ENCODE measurements at regions not wholly inside any gene's neighbourhood (a gene's known extent, or its start where the extent isn't known, plus 50 kb on each side); places are given as distances from the start of the nearest gene placed in this dataset.

DNA sequence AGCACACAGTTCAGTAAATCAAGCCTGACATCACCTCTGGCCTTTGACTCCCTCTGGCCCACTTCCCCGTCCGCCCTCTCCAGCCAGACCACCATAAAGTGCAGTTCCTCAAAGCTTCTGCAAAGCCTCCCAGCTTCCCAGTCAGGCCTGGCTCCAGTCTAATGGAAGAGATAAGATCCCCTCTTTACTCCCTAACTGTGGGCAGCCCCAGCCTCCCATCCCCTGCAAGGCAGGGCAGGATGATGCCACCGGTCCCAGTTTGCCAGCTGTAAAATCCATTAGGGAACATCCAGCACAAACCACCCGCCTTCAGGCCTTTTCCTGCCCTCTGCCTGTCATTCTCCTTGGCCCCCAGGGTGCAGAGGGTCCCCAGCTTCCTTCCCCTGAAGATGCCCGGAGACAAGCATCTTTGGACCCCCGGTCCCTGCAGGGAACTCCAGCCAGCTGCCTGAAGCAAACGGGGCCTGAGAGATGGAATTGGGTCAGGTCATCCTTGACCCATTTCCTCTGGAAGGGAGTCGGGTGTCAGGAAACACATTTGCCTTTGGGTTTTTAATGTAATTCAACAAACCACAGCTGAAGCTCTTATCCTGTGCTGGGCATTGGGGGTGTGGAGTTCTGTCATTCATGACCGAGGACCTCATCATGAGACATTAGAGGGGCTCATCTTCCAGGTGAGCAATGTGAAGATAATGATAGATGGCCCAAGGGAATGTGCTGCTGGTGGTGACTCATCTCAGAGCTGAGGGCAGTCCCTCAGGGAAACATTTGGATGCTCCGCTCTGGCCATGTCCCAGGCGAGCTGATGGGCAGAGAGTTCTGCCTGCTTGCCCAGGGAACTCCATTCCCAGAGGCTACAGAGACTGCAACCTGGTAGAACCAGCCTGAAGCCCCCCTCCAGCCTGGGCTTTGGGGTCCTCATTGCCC lies 93.8 kb upstream of the CLMN start:
- DNase-seq (ENCODE audit: low read depth in 2 of 2) = no peak

DNA sequence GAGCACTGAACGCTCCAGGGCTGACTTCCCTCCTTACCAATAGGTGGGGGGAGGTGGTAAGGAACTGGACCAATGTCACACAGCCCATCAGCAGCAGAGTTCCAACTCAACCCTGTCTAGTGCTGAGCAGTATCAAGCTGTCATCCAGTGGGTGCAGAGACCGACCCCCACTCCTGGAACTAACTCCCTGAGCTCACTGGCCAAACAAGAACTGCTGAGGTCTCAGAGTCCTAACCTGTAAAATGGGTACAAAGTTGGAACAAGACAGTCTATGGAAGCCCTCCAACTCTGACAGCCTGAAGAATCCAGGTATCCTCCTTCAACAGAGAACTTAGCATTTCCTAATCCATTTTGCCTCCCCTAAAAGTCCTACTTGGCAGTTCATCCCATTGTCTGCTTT lies 91.1 kb upstream of the CLMN start:
- no peak for DNase-seq (ENCODE audit: low read depth in 2 of 2)

DNA sequence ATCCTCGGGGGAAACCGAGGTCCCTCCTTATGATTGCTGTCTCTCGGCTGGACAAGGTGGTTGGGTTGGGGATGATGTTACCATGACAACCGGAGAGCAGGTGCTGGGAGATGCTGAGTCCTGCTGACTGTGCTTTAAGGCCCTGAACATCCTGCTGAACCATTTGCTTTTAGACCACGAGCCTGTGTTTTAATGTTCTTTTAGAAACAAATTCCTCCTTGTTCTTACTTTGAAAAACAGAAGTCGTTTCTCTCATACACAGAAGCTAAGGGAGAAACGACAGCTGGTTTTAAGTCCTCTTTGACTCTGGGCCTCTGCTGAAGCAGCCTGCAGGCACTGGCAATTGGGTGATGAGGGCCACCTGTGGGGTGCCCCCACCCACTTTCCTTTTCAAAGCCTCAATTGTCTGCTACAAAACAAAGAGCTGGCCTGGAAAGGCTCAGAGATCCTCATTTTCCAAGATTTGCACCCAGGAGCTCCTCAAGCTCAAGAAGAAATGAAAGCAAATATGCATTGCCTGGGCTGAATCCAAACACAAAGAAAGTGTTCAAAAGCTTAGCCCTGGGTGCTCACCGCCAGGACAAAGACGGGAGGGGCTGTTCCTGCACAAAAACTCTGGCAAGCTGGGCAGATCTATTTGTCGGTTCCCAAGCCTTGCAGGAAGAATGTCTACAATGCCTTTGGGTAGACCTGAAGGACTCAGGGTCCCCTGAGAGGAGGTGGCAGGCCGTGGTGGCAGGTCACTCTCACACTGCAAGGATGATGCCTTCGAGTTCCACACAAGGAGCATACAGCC lies 90.0 kb upstream of the CLMN start:
- DNase-seq (ENCODE audit: low read depth in 2 of 2) = no peak

DNA sequence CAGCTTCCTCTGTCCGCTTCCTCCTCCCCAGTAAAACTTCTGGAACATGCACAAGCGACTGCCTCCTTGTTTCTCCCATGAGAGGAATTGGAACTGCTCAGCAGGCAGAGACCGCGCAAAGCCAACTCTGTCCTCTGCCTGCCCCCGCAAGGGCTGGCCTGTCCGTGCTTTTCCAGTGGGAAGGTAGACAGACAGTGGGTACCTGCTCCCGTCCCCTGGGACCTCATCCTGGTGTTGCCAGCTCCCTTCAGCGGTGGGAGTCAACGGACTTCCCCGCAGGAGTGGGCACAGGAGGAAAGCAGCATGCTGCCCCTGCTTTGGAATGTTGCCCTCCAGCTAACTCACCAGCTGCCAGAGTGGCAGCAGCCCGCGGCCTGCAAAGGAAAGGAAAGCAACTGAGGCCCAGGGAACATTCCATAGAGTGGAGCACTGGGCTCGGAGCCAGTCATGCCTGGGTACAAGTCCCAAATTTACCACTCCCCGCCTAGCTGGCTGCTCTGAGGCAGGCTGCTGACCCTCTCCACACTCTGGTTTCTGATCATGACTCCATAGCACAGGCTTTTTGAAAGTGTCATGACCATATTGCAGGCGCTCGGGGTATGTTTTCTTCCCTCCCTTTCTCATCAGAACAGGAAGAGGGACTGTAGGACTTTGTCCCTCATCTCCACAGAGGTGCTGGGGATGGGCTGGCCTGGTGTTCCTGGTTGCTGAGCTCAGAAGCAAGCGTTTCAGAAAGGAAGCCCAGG lies 89.2 kb upstream of the CLMN start:
- DNase-seq (ENCODE audit: low read depth in 2 of 2) = no peak

DNA sequence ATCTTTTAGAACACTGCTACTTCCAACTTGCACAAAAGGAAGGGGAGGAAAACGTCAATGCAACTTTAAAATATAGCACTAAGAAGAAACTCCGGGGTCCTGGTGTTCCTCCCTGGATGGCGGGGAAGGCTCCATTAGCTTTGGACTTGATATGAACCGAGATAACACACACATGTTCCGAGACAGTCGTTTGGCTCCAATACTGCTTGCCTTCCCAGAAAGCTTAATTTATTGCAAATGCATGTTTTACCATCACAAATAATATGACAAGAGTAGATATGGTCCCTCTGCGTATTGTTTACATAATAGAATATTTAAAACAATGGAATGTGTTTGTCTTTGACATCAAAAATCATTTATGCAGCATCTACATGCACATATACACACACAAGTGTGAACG lies 87.6 kb upstream of the CLMN start:
- no peak for DNase-seq (ENCODE audit: low read depth in 2 of 2)

DNA sequence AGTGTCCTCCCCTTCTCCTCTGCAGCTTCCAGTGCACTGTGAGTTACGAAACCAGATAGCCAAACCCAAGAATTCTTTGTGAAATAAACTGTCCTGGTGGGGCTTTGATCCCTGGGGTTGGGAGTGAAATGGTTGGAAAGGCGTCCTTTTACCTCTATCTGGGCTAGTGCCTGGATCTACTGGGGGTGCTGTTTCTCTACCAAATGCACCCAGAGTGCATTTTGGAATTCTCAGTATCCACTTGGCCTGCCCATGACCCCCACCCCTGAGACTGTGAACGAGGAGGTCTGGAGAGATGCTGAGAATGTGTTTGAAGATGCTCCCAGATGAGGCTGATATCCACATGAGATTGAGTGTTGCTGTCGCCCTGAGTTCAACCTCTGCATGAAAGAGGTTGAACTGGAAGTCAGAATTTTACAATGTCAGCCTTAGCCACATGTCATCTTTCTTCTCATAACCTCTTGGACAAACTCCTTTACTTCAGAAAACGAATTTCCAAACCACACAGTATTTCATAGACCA lies 87.1 kb upstream of the CLMN start:
- no peak for DNase-seq (ENCODE audit: low read depth in 2 of 2)

DNA sequence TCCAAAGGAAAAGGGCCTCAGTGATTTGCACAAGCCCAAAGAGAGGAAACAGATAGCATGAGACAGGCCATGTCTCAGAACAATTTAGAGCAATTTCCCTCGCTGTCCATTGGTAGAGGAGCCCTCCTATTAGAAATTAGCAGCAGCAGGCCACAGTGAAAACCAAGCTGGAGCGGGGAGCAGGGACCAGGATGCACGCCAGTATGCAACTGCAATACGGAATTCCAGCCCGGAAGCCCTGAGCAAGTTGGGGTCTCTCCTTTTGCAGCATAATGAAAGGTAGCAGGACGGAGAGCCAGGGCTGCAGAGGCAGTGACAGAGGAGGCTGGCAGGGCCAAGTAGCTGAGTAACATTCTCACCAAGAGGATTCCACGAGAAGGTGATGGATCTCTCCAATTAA lies 84.9 kb upstream of the CLMN start:
- DNase-seq (ENCODE audit: low read depth in 2 of 2) = no peak

DNA sequence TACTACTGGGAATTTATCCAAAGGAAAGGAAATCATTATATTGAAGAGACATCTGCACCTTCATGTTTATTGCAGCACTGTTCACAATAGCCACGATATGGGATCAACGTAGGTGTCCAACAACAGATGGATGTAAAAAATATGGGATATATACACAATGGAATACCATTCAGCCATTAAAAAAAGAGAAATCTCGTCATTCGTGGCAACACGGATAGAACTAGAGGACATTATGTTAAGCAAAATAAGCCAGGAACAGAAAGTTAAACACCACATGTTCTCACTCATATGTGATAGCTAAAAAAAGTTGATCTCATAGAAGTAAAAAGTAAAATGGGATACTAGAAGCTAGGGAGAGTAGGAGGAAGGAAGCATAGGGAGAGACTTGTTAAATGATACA lies 82.9 kb upstream of the CLMN start:
- DNase-seq (ENCODE audit: low read depth in 2 of 2) = no peak

DNA sequence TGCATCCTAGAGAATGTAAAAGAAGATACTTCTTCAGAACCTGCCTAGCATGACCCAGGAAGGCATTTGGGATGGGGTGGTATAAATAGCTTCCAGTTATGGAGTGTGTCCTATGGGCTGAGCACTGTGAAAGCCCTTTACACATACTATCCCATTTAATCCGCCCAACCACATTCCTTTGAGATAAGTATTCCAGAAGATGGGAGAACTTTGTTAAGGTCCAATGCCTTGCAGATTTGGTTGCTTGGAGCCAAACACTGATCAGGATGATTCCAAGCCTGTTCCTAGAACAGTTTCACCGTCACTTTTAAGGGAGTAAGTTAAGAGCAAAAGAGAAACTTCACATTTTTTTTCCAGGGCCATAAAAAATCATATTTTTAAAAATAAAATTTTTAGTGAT lies 82.5 kb upstream of the CLMN start:
- no peak for DNase-seq (ENCODE audit: low read depth in 2 of 2)

DNA sequence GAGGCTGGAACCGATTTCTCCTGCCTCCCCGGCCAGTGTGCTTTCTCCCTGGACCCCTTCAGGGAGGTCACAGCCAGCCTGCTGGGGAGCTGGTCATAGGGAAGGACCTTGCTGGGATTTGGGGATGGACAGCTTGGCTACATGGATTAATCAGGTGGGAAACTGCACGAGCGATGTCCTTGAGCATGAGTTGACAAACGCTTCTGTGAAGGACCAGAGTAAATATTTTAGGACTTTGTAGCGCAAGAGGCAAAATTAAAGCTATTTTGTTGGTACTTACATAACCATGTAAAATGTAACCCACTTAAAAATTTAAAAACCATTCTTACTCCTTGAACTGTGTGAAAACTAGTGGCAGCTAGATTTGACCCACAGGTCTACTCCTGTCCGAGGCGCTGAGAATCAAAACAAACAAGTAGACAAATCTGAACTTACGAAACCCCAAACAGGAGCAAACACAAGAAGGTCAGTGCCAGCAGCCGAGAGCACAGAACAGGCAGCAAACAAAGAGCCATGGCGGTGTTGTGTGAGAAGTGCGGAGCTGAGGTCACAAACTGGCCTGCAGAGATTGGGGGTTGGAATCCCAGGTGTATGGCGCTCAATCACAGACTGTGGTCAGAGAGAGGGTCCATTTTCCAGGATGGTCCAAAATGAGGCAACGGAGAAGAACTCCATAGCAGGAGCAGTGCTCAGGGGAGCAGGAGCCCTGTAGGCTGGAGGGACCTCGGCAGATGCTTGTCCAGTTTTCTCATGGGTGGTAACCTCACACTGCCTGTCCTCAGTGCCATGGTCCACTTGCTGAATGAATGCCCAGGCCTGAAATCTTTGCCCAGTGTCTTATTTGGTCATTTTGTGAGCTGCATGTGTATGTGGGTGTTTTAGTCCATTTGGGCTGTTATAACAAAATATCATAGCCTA lies 79.2 kb upstream of the CLMN start:
- no peak for DNase-seq (ENCODE audit: low read depth in 2 of 2)

DNA sequence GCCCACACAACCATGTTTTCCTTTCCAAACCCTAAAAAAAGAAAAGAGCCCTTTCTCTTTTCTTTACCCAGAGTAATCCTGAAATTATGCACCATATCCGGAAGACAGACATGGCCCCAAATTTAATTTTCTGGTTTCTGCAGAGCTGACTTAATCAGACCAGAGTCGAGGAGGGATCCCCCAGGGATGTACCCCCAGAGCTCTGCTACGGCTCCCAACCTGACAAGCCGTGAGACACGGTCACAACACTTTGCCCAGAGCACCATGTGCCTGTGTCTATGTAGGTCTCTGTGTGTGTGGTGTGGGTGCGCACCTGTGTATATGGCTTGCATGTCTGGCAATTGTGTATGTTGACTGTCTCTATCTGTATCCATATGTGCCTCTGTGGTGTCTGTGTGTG lies 77.6 kb upstream of the CLMN start:
- no peak for DNase-seq (ENCODE audit: low read depth in 2 of 2)

DNA sequence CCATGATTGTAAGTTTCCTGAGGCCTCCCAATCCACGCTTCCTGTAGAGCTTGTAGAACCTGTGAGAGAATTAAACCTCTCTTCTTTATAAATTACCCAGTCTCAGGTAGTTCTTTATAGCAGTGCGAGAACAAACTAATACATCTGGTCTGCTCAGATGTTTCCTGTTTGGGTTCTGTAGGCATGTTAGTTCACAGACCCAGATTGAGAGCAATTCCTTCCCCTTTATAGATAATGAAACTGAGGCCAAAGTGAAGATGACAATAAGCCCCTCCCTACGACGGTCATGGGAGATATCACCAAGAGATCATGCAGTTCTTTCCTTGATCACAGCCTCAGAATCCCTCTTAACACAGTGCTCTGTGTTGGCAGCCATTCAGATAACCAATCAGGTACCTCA lies 76.5 kb upstream of the CLMN start:
- no peak for DNase-seq (ENCODE audit: low read depth in 2 of 2)

DNA sequence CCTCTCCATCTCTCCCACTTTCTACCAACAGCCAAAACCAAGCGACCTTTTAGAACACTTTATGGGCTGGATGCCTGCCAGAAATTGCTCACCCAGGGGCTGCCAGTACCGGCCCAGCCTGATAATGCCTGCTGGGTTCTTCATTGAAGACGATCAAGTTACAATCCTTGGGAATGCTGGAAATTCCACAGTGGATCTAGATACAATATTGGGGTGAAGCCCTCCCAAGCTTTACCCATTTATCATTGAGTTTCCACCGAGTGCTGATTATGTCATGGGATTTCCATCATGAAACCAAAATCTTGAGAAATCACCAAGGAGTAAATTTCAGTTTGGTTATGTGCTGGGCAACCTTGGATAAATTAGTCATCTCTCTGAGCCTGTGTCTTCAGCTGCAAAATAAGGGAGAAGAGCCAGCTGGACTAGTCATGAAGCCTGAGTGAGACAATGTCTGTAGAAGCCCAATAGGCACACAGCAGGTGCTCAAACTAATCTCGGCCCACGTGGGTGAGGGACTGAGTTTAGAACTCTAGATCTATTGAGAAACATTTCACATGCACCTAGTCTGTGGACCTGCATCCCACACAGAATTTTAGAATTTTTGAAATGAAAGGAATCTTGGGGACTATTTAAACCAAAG lies 75.5 kb upstream of the CLMN start:
- no peak for DNase-seq (ENCODE audit: low read depth in 2 of 2)

DNA sequence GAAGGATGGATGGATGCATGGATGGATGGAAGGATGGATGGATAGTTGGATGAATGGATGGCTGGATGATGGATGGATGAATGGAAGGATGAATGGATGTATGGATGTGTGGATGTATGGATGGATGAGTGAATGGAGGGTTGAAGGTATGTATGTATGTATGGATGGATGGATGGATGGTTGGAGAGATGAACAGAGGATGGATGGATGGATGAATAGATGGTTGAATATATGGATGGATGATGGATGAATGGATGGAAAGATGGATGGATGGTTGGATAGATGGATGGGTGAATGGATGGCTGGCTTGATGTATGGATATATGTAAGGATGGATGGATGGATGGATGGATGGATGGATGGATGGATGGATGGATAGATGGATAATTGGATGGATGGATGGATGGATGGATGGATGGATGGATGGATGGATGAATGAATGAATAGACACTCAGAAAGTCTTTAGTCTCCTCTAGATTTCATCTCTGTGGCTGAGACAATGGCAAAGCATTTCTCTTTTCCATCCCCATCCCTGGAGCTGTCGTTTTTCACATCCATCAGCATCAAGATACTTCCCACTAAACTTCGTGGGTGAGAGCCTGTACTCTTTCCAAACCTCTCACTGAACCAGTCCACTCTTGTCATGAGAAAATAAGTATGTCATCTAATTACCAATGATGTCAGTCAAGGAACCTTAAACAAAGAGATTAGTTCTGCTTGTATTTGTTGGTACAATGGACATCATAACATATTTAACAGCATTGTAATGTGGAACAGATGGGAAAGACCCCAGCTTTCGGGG lies 74.8 kb upstream of the CLMN start:
- no peak for DNase-seq (ENCODE audit: low read depth in 2 of 2)

DNA sequence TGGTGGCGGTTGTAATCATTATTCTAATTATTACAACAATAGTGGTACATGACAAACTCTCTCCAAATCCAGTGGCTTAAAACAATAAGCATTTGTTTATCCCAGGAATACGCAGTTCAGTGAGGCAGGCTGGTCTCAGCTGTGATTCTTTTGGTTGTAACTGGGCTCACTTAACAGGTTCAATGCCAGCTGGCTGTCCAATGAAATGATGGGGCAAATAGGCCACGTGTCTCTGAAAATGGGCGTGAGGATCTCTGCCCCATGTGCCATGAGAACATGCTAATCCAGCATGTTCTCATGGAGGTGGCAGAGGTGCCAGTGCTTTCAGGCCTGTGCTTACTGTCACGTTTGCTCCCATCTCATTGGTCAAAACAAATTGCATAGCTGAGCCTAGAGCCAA lies 73.1 kb upstream of the CLMN start:
- DNase-seq (ENCODE audit: low read depth in 2 of 2) = no peak

DNA sequence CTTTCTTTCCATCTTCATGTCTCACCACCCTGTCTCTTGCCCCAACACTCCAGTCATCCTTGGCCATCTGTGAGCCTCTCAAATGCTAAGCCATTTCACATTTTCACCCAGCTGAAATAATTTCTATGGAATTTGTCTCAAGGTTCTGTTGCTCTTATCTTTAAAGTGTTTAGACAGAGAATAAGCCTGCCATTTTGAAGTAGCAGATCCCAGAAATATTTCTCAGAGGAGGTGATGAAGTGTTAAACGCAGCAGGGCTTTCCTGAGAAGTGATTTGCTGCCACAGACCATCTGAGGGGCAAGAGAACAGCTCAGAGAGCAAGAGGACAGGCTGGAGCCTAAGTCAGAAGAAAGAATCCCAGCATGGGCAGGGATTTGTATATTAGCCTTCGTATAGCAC lies 71.6 kb upstream of the CLMN start:
- DNase-seq (ENCODE audit: low read depth in 2 of 2) = no peak

DNA sequence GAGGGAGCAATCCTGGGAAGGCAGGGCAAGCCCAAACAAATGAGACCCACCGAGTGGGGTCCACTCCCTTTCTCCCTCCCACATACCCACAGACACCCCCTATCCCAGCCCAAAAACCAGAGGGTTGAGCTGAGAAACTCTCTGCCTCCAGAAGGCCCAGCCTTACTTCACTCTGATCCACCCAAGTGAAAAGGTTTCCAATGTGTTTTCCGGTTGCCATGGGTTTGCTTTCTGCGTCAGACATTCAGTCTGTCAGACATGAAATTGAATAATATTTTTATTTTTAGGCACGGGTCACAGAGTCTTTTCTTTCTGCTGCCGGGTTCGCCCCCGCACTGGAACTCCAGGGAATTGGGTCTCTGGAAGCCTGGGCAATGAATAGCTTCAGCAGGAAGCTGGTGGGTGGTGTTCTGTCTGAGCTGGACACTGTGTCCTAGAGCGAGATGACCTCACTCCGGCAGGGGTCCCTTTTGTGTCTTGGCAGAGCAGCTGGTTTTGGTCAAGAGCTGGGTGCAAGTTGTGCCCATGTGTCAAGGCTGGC lies 69.8 kb upstream of the CLMN start:
- DNase-seq (ENCODE audit: low read depth in 2 of 2) = no peak

DNA sequence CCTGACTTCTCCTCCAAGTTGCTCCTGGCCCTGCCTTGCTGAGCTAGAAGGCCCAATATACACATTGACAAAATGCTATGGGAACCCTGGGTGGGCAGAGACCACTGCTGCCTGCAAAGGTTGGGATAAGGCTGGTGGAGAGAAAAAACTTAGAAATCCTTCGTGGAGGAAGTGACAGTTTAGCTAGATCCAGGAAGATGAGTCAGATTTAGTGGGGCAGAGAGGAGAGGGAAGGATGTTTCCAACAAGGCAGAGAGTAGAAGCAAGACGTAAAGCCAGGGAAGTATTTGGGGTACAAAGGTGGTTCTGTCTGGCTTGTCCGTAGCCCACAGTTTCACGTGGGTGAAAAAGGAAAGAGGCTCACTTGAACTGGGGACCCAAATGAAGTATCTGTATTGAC lies 69.0 kb upstream of the CLMN start:
- DNase-seq (ENCODE audit: low read depth in 2 of 2) = no peak

DNA sequence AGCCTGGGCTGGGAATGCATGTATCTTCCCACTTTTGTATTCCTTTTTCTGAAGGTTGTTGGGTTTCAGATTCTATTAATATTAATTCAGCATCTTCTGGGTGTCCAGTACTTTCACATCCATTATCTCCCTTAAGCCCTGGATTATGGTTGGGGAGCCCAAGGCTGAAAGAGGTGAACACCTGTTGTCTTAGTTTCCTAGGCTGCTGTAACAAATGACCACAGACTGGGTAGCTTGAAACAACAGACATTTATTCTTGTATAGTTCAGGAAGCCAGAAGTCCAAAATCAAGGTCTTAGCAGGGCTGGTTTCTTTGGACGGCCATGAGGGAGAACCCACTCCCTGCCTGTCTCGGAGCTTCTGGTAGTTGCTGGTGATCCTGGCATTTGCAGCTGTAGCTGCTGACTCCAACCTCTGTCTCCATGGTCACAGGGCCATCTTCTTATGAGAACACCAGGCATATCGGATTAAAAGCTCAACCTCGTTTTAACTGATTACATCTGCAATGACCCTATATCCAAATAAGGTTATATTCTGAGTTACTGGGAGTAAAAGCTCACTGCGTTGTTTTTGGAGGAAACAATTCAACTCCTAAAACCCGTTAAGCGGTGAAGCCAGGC lies 68.2 kb upstream of the CLMN start:
- DNase-seq (ENCODE audit: low read depth in 2 of 2) = no peak
